Epithelial cell of esophagus (primary cell): ENCODE measurements at regions not wholly inside any gene's neighbourhood (a gene's known extent, or its start where the extent isn't known, plus 50 kb on each side); places are given as distances from the start of the nearest gene placed in this dataset.

Source experiments
- DNase-seq: peaks from one replicate; pipeline ENCODE4 v3.0.0; 2010; ENCODE audit warnings: low read depth
- H3K4me3 ChIP-seq: 2 replicates; pipeline ENCODE4 v1.5.1; 2011; ENCODE audit warnings: mild to moderate bottlenecking, low read length, control low read depth
- CTCF ChIP-seq: IDR thresholded peaks from 2 replicates; pipeline ENCODE4 v1.5.1; 2011; ENCODE audit warnings: low read depth, mild to moderate bottlenecking, low read length, control low read depth, inconsistent platforms; ENCODE audit not compliant: insufficient read depth; ENCODE audit errors: missing control alignments

GRCh38 chr15:38182900-38183299 is 69.7 kb upstream of the SPRED1 start:
- no peak for DNase-seq
- no peak overlapping the region for H3K4me3 ChIP-seq
- no peak for TF ChIP-seq CTCF

GRCh38 chr15:38186507-38186906 is 66.1 kb upstream of the SPRED1 start:
- DNase-seq, result no peak
- no peak overlapping the region for H3K4me3 ChIP-seq
- no peak for TF ChIP-seq CTCF

- H3K4me3 ChIP-seq, result no peak overlapping the region
- DNase-seq, result no peak
- no peak for TF ChIP-seq CTCF
Measured at GRCh38 chr15:38187630-38188313, 64.9 kb upstream of the SPRED1 start.

- TF ChIP-seq CTCF, result no peak
- DNase-seq, result peak; percentile 21
- no peak overlapping the region for H3K4me3 ChIP-seq
Measured at GRCh38 chr15:38189671-38190295, 62.9 kb upstream of the SPRED1 start.

- no peak overlapping the region for H3K4me3 ChIP-seq
- no peak for DNase-seq
- no peak for TF ChIP-seq CTCF
Measured at GRCh38 chr15:38190501-38190900, 62.1 kb upstream of the SPRED1 start.

GRCh38 chr15:38192496-38192895 is 60.1 kb upstream of the SPRED1 start:
- no peak for TF ChIP-seq CTCF
- H3K4me3 ChIP-seq, result no peak overlapping the region
- DNase-seq, result no peak

- no peak for TF ChIP-seq CTCF
- DNase-seq, result no peak
Measured at GRCh38 chr15:38193496-38193895, 59.1 kb upstream of the SPRED1 start.

More at GRCh38 chr15:38193496-38193895, 59.1 kb upstream of the SPRED1 start:
- H3K4me3 ChIP-seq, result no peak overlapping the region
